ENCODE measurements at regions not wholly inside any gene's neighbourhood (a gene's known extent, or its start where the extent isn't known, plus 50 kb on each side); places are given as distances from the start of the nearest gene placed in this dataset.
A peak's percentile ranks its signal among the peaks of the same experiment; 100 is the strongest.

DNA sequence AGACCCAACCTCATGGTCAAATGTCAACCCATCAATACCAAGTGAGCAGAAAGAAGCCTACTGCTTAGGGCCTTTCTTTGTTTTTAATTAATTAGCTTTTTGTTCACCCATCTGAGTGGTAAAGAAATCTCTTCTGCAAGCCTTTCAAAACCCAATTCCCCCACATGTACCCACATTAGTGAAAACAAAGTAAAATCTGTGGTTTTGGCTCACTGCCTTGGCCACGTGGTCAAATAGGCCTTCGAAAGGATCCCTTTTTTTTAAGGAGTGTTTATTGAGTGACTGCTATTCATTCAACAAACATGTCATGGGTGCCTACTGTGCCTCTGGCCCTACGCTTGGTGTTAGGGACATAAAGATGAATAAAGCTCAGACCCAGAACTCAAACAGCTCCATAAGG, 160.1 kb downstream of the NUAK1 start:
- Histone ChIP-seq H2BK12ac (ENCODE audit: low read length) (peak overlapping the region; percentile 38), H3K27ac (ENCODE audit: low read depth, low read length) (no peak overlapping the region), H3K4me1 (ENCODE audit: control insufficient read depth in 1 of 2, insufficient read depth in 2 of 2, low read length in 2 of 2) (peaks cover 3 to 9% of the 10 kb centered on the region in 2 experiments), H3K27me3 (ENCODE audit: insufficient read depth, low read length) (no peaks in the 10 kb centered on the region), H3K9ac (ENCODE audit: low read length) (no peak overlapping the region), H2BK120ac (ENCODE audit: insufficient read depth, low read length, poor library complexity) (no peak overlapping the region), H3K14ac (ENCODE audit: low read length) (no peak overlapping the region), H2AFZ (ENCODE audit: insufficient read depth, low read length, poor library complexity) (no peak overlapping the region), H4K12ac (ENCODE audit: low read depth, low read length) (no peak overlapping the region), H3K4me2 (ENCODE audit: low read length) (no peak overlapping the region), H3K23ac (ENCODE audit: low read length) (no peak overlapping the region), H4K8ac (ENCODE audit: low read depth, low read length) (no peak overlapping the region), H3K4me3 (ENCODE audit: low read depth, low read length) (no peak overlapping the region), H2AK5ac (ENCODE audit: low read length) (peak overlapping the region; percentile 34), H3K79me2 (ENCODE audit: control insufficient read depth, insufficient read depth, low read length, poor library complexity) (no peaks in the 10 kb centered on the region), H3K4ac (ENCODE audit: low read depth, low read length) (no peak overlapping the region), H3K36me3 (ENCODE audit: control insufficient read depth in 1 of 2, insufficient read depth in 2 of 2, low read length in 2 of 2) (no peaks in the 10 kb centered on the region), H4K91ac (ENCODE audit: low read depth, low read length) (peak overlapping the region; percentile 45), H3K9me3 (ENCODE audit: insufficient read depth, low read depth, low read length) (no peaks in the 10 kb centered on the region), H3K18ac (ENCODE audit: low read length) (no peak overlapping the region), H3K79me1 (ENCODE audit: low read length) (peaks cover 2% of the 10 kb centered on the region), H2BK5ac (ENCODE audit: low read depth, low read length, poor library complexity) (no peak overlapping the region)
- no peak for DNase-seq
- WGBS (ENCODE audit: extremely low coverage, insufficient coverage, insufficient read length): no CpG with 5 or more reads among the region's 3 CpGs

- no CpG with 5 or more reads among the region's 1 CpG for WGBS (ENCODE audit: extremely low coverage, insufficient coverage, insufficient read length)
- Histone ChIP-seq H3K36me3 (ENCODE audit: control insufficient read depth in 1 of 2, insufficient read depth in 2 of 2, low read length in 2 of 2) (no peaks in the 10 kb centered on the region), H3K79me1 (ENCODE audit: low read length) (peaks cover 2% of the 10 kb centered on the region)
Observed at GRCh38 chr12:105980085-105980484, 158.7 kb downstream of the NUAK1 start.

DNA sequence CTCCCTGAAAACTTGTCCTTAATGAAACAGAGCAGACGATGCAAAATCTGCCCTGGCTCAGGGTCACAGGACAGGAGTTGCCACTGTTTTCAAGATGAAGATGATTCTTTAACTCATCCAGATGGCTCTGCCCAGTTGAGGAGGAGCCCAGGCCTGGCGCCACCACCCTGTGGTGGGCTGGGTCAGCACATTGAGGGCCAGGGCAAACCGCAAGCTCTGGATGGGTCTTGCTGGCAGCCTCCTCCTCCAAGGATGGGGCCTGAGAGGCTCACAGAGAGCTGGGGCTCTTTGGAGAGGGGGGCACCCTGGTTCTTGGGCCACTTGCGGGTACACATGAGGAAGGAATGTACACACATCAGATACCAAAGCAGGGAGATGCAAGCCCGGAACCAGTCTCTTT, 158.2 kb downstream of the NUAK1 start:
- Histone ChIP-seq H3K18ac (ENCODE audit: low read length) (no peak overlapping the region), H3K14ac (ENCODE audit: low read length) (no peak overlapping the region), H3K79me1 (ENCODE audit: low read length) (peaks cover 2% of the 10 kb centered on the region), H3K27ac (ENCODE audit: low read depth, low read length) (no peak overlapping the region), H2AFZ (ENCODE audit: insufficient read depth, low read length, poor library complexity) (no peak overlapping the region), H3K9me3 (ENCODE audit: insufficient read depth, low read depth, low read length) (no peaks in the 10 kb centered on the region), H3K4me3 (ENCODE audit: low read depth, low read length) (no peak overlapping the region), H2AK5ac (ENCODE audit: low read length) (peak overlapping the region; percentile 26), H3K27me3 (ENCODE audit: insufficient read depth, low read length) (no peaks in the 10 kb centered on the region), H3K79me2 (ENCODE audit: control insufficient read depth, insufficient read depth, low read length, poor library complexity) (no peaks in the 10 kb centered on the region), H4K8ac (ENCODE audit: low read depth, low read length) (no peak overlapping the region), H3K9ac (ENCODE audit: low read length) (no peak overlapping the region), H3K4me1 (ENCODE audit: control insufficient read depth in 1 of 2, insufficient read depth in 2 of 2, low read length in 2 of 2) (peaks cover 6 to 11% of the 10 kb centered on the region in 2 experiments), H3K36me3 (ENCODE audit: control insufficient read depth in 1 of 2, insufficient read depth in 2 of 2, low read length in 2 of 2) (no peaks in the 10 kb centered on the region), H3K4me2 (ENCODE audit: low read length) (no peak overlapping the region), H3K23ac (ENCODE audit: low read length) (no peak overlapping the region), H4K12ac (ENCODE audit: low read depth, low read length) (no peak overlapping the region), H2BK12ac (ENCODE audit: low read length) (peak overlapping the region; percentile 19), H4K91ac (ENCODE audit: low read depth, low read length) (peak overlapping the region; percentile 20), H2BK120ac (ENCODE audit: insufficient read depth, low read length, poor library complexity) (no peak overlapping the region), H3K4ac (ENCODE audit: low read depth, low read length) (no peak overlapping the region), H2BK5ac (ENCODE audit: low read depth, low read length, poor library complexity) (no peak overlapping the region)
- WGBS (ENCODE audit: extremely low coverage, insufficient coverage, insufficient read length): no CpG with 5 or more reads among the region's 5 CpGs
- DNase-seq: no peak

More at GRCh38 chr12:105980085-105980484, 158.7 kb downstream of the NUAK1 start:
- H2BK120ac ChIP-seq (ENCODE audit: insufficient read depth, low read length, poor library complexity): no peak overlapping the region
- H2BK5ac ChIP-seq (ENCODE audit: low read depth, low read length, poor library complexity): no peak overlapping the region
- H2BK12ac ChIP-seq (ENCODE audit: low read length): peak overlapping the region; percentile 56
- no peaks in the 10 kb centered on the region for H3K27me3 ChIP-seq (ENCODE audit: insufficient read depth, low read length)
- H3K4me3 ChIP-seq (ENCODE audit: low read depth, low read length): no peak overlapping the region
- no peak overlapping the region for H3K18ac ChIP-seq (ENCODE audit: low read length)
- no peaks in the 10 kb centered on the region for H3K79me2 ChIP-seq (ENCODE audit: control insufficient read depth, insufficient read depth, low read length, poor library complexity)
- DNase-seq: no peak
- H4K91ac ChIP-seq (ENCODE audit: low read depth, low read length): peak overlapping the region; percentile 36
- no peak overlapping the region for H3K4ac ChIP-seq (ENCODE audit: low read depth, low read length)
- no peak overlapping the region for H3K9ac ChIP-seq (ENCODE audit: low read length)
- H3K23ac ChIP-seq (ENCODE audit: low read length): no peak overlapping the region
- H4K8ac ChIP-seq (ENCODE audit: low read depth, low read length): no peak overlapping the region
- no peaks in the 10 kb centered on the region for H3K9me3 ChIP-seq (ENCODE audit: insufficient read depth, low read depth, low read length)
- no peak overlapping the region for H2AFZ ChIP-seq (ENCODE audit: insufficient read depth, low read length, poor library complexity)
- H3K4me1 ChIP-seq (ENCODE audit: control insufficient read depth in 1 of 2, insufficient read depth in 2 of 2, low read length in 2 of 2): peaks cover 6 to 11% of the 10 kb centered on the region in 2 experiments
- H3K27ac ChIP-seq (ENCODE audit: low read depth, low read length): no peak overlapping the region
- H2AK5ac ChIP-seq (ENCODE audit: low read length): no peak overlapping the region
- no peak overlapping the region for H3K4me2 ChIP-seq (ENCODE audit: low read length)
- no peak overlapping the region for H3K14ac ChIP-seq (ENCODE audit: low read length)
- H4K12ac ChIP-seq (ENCODE audit: low read depth, low read length): no peak overlapping the region

GRCh38 chr12:105982022-105982421, 156.7 kb downstream of the NUAK1 start:
- Histone ChIP-seq H3K27me3 (ENCODE audit: insufficient read depth, low read length) (no peaks in the 10 kb centered on the region), H3K27ac (ENCODE audit: low read depth, low read length) (no peak overlapping the region), H3K4me3 (ENCODE audit: low read depth, low read length) (no peak overlapping the region), H4K91ac (ENCODE audit: low read depth, low read length) (no peak overlapping the region), H3K14ac (ENCODE audit: low read length) (no peak overlapping the region), H2BK120ac (ENCODE audit: insufficient read depth, low read length, poor library complexity) (no peak overlapping the region), H2AK5ac (ENCODE audit: low read length) (no peak overlapping the region), H3K79me1 (ENCODE audit: low read length) (peaks cover 2% of the 10 kb centered on the region), H3K4me2 (ENCODE audit: low read length) (no peak overlapping the region), H2AFZ (ENCODE audit: insufficient read depth, low read length, poor library complexity) (no peak overlapping the region), H3K4ac (ENCODE audit: low read depth, low read length) (no peak overlapping the region), H3K9ac (ENCODE audit: low read length) (no peak overlapping the region), H3K18ac (ENCODE audit: low read length) (no peak overlapping the region), H4K8ac (ENCODE audit: low read depth, low read length) (no peak overlapping the region), H3K23ac (ENCODE audit: low read length) (no peak overlapping the region), H3K4me1 (ENCODE audit: control insufficient read depth in 1 of 2, insufficient read depth in 2 of 2, low read length in 2 of 2) (peaks cover 6 to 11% of the 10 kb centered on the region in 2 experiments), H3K9me3 (ENCODE audit: insufficient read depth, low read depth, low read length) (no peaks in the 10 kb centered on the region), H2BK12ac (ENCODE audit: low read length) (no peak overlapping the region), H4K12ac (ENCODE audit: low read depth, low read length) (no peak overlapping the region), H2BK5ac (ENCODE audit: low read depth, low read length, poor library complexity) (no peak overlapping the region), H3K79me2 (ENCODE audit: control insufficient read depth, insufficient read depth, low read length, poor library complexity) (no peaks in the 10 kb centered on the region), H3K36me3 (ENCODE audit: control insufficient read depth in 1 of 2, insufficient read depth in 2 of 2, low read length in 2 of 2) (no peaks in the 10 kb centered on the region)
- WGBS (ENCODE audit: extremely low coverage, insufficient coverage, insufficient read length): no CpG with 5 or more reads among the region's 6 CpGs
- DNase-seq: no peak
